ENCODE measurements at regions not wholly inside any gene's neighbourhood (a gene's known extent, or its start where the extent isn't known, plus 50 kb on each side); places are given as distances from the start of the nearest gene placed in this dataset.

Small RNAs in the stretch of these regions (small RNA-seq; reads per million reads assigned to genes)
- gene MIR138-1 = 644 to 790 (median 701) reads per million in 3 experiments
- 0.20 to 1.2 (median 1.1) reads per million in 3 experiments for gene RNU6-367P

Data from neural cell (in vitro differentiated cells).